Muscle of arm (tissue), 1 donor: ENCODE measurements at regions not wholly inside any gene's neighbourhood (a gene's known extent, or its start where the extent isn't known, plus 50 kb on each side); places are given as distances from the start of the nearest gene placed in this dataset.
A peak's percentile ranks its signal among the peaks of the same experiment; 100 is the strongest.
"Not testable (repeated sequence)": the region's sequence is repeated elsewhere in the genome, so short reads cannot be mapped to it uniquely, and the experiment has no call there.

ENCODE experiments used
- DNase-seq: peaks from one replicate; pipeline ENCODE4 v3.0.0-alpha.2; 2013

DNA sequence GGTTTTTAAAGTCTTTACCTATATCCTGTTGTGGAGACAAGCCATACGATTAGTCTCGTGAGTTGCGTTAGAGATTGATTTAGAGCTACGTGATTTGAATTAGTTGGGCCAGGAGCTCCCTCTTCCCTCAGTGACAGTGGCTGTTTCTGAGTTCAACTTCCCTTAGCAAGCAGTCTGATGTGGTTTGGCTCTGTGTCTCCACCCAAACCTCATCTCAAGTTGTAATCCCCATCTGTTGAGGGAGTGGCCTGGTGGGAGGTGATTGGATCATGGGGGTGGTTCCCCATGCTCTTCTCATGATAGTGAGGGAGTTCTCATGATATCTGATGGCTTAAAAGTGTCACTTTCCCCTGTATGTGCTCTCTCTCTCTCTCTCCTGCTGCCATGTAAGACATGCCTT, 192.9 kb upstream of the PTGFR start:
- no peak for DNase-seq

DNA sequence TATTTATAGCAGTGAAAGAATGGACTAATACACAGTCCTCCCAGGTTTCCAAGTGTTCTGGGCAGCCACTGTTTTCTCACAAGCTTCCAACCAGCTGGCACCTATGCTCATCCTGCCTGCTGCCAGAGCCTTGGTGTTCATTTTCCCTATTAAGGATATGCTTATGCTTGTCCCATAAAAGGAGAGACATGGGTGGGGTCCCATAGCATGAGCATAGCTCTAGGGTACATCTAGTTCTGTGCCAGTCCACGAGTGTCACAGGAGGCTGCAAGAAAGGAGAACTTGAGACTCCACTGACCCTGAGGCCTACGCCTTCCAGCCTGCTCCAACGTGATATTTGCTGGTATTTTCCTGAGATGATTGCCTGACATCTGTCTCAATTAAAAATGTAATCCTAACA, 192.4 kb upstream of the PTGFR start:
- DNase-seq: no peak

DNA sequence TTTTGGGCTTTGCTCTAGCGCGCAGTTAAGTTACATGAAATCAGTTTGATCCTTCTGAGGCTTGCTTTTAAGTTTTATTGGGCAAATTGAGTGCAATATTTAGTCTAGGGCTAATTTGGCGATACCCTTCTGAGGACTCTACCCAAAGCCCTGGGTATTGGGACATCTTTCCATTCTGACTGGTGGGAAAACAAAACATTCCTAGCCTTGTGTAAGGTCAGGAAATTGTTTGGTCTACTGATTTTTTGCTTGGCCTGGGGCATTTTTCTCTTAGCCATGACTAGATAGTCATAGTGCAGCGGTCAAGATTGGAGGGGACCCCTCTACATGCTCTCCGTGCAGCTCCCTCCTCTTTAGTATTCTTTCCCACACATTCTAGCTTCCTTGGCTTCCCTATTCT, 189.6 kb upstream of the PTGFR start:
- DNase-seq: no peak

DNA sequence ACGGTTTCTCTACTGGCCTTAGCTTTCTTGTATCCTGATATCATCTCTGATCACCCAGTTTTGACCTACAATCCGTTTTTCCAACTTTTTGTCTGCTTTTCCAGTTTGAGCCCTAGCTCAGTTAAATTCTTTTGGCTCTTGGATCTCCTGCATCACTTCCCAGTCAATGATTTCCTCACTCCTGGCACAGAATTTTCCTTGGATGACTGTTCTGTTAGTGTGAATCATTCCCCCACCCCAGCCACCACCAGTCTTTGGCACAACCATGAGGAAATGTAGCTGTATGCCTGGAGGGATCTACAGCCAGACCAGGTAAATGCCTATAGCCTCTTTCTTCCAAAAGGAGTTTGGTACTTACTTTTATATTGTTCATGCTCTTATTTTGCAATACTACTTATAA, 187.2 kb upstream of the PTGFR start:
- DNase-seq: peak; percentile 34

DNA sequence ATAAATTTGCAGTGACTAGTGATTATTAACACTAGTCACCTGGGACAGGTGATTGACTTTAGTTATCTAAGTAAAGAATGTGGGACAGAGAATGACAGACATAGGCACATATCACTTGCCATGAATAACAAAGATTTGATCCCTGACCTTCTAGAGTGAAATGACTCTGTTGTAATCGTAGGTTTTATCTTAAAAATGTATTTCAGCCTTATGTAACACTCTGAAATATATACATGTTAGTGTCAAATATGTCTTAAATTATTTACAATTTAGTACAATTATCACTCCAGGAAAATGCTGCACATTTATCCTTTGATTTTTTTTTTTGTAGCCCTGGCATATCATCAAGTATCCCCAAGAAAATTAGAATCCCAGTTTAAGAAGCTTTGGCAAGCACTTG, 186.4 kb upstream of the PTGFR start:
- no peak for DNase-seq

DNA sequence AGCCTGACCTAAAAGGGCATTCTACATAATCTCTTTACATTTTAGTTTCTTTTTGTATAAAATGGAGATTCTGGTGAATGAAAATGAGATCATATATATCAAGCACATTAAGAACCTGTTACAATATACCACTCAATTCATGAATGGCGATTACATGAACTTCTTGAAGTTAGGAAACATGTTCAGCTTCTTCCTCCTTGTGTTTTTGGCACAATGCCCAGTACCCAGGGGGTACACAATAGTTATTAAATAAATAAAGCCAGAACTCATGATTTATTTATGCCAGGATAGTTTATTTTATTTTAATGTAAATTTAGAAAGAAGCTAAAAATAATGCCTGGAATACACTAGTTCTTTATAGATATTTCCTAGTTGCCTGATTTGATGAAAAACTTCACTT, 186.0 kb upstream of the PTGFR start:
- no peak for DNase-seq

DNA sequence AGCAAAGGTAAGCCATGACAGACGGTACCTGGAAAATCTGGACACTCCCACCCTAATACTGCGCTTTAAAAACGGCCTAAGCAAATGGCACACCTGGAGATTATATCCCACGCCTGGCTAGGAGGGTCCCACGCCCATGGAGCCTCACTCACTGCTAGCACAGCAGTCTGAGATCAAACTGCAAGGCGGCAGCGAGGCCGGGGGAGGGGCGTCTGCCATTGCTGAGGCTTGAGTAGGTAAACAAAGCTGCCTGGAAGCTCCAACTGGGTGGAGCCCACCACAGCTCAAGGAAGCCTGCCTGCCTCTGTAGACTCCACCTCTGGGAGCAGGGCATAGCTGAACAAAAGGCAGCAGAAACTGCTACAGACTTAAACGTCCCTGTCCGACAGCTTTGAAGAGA, 180.5 kb upstream of the PTGFR start:
- not testable (repeated sequence) for DNase-seq

DNA sequence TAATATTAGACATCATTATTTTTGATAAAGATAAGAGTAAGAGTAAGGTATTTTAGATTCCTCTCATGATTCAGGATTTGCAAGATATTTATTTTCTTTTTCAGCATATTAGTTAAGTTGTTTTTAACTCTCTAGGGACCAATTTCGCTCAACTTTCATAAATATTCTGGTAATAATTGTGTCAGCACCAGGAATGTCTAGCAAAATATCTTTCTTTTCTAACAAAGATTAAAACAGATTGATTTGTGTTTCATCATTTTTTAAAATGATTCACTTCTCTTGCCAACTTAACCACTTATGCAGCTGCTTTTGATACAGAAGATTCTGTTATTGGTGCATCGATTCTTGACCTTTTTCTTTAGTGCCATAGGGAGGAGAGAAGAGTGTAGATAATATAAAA, 172.8 kb upstream of the PTGFR start:
- DNase-seq: no peak

DNA sequence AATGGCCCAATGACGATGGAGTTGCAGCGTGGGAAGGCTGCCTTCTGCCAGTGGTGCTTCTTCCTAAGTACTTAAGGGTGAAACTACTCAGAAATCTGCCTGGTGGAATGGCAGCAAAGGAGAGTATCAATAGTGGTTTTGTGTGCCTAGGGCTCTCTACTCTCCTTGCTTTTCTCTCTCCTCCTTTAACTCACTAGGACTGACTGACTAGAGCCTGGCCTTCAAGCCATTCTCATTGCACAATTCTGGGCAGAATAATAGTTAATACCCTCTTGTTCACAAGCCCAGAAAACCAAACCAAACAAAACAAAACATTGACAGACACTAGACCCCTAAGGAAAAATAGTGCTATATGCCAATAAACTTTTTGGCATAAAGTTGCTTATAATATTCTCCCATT, 171.2 kb upstream of the PTGFR start:
- DNase-seq: no peak

DNA sequence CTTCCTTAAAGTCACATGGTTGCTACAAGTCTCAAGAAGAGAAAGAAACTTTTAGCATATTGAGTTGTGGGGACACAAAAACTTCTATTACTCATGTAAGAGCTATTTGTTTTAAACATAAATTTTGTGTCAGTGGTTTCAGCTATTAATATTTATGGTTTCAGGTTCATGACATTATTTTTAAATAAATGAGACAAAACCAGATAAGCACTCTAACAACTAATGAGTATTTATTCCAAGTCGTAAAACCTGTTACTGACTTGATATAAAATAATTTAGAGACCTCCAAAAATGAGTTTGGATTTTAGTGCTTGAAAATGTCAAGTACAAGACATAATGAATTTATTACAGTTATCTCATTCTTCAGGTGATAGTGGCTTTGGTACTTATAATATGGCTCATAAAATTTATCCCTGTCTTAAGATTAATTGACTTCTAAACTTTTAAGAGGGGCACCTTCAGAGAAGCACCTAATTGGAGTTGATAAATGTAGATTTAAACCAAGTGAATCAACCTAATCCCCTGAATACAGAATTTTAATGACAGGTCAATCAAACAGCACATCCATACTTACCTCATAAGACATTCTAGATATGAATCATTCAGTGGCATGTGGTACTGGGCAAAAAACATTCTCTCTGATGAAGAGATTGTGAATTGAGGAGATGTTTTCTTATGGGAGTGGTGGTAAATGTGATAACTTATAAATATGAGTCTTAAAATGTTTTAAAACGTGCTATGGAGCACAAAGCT, 167.7 kb upstream of the PTGFR start:
- DNase-seq: no peak

DNA sequence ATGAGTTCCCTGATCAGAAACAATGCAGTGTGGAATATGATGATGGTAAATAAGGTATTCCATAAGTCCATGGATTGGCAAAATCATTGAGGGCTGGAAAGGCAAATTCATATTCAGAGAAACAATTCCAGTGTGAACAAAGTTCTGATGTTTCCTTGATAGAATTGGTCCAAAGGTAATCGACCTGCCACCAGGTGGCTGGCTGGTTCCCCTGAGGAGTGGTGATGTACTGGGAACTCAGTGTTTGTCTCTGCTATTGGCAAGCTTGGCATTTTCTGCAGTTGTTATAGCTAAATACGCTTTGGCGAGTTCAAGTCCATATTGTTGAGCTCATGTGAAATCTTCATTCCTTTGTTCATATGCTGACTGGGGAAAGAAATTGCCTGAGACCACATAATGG, 165.5 kb upstream of the PTGFR start:
- DNase-seq: no peak

DNA sequence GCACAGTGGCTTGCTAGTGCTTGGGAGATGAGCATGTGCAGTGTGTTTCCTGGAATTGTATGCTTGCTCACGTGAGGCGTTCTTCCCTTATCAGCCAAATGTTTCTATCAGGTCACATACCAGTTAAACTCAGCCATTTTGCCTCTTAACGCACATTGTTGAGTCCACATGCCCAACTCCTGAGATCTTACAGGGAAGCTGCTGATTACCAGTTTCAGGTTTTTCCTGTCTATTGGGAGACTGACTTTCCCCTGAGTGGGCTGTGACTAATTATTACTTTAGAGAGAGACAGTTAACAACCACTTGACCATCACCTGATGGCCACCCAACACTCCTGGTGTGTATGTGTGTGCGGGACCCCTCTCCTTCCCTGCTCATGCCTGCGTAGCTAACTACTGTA, 161.3 kb upstream of the PTGFR start:
- no peak for DNase-seq

DNA sequence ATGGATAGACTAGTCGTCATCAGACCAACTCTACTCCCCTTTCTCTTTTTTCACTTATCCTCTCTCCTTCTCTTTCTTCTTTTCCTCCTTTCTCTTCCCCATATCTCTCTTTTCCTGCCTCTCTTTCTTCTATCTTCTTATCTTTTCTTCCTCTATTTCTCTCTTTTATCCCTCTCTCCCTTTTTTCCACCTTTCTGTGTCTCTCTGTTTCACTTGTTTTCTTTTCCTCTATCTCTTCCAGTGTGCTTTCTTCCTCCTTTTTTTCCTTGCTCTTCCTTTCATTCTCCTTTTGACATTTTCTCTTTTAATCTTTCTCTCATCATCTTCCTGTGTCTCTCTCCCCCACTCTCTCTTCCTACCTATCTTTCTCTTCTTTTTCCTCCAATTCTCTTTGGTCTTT, 159.0 kb upstream of the PTGFR start:
- DNase-seq: no peak

DNA sequence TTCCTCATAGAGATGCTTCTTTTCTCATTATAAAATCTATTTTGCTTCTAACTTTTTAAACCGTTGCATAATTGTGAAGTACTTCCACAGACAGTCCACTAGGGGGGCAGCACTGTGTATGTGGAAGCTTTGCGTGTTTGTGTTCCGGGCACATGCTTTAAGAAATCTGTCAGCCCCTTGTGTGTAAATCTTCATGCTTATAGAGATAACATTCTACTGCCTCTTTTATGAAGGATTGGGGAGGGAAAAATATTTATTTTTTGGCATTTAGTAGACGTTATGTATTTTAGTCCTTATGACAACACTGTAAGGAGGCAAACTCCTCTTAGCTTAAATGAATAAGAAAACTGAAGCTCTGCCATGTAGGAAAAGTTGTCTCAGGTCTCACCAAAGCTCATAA, 157.3 kb upstream of the PTGFR start:
- peak; percentile 15 for DNase-seq

DNA sequence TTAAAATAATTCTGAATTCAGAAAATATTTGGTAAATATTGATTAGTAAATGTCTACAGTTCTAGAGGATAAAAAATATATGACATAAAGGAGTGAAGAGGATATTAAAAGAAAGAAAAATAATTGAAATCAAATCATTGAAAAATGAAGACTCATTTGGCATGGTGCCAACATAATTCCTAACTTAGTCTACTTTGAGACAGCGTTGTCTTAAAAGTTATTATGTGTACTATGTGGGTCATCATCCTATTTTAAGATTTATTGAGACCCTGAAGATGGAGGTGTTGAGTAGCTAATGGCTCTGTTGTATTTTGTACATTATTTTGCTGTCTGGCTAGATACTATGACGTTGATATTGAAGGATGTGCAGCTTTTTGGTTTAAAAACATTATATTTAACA, 156.7 kb upstream of the PTGFR start:
- no peak for DNase-seq

DNA sequence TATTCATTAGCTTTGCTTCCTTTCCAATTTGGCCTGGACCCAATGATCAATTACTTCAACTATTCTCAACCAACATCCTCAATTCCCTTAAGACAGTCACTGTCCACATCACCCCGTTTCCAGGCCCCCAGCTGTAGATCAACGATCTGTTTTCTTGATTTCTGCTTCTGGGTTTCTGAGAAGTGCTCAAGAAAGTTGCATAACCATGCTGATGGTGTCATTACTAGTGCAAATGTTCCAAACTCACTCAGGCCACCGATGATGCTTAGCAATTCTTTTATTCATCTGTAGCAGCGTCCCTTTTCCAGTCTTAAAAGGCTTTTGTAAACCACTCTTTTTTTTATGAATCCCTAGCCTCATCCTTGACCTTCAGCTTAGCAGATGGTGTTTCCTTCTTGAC, 155.8 kb upstream of the PTGFR start:
- DNase-seq: no peak

DNA sequence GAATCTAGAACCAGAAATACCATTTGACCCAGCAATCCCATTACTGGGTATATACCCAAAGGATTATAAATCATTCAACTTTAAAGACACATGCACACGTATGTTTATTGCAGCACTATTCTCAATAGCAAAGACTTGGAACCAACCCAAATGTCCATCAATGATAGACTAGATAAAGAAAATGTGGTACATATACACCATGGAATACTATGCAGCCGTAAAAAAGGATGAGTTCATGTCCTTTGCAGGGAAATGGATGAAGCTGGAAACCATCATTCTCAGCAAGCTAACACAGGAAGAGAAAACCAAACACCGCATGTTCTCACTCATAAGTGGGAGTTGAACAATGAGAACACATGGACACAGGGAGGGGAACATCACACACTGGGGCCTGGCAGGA, 154.0 kb upstream of the PTGFR start:
- not testable (repeated sequence) for DNase-seq

DNA sequence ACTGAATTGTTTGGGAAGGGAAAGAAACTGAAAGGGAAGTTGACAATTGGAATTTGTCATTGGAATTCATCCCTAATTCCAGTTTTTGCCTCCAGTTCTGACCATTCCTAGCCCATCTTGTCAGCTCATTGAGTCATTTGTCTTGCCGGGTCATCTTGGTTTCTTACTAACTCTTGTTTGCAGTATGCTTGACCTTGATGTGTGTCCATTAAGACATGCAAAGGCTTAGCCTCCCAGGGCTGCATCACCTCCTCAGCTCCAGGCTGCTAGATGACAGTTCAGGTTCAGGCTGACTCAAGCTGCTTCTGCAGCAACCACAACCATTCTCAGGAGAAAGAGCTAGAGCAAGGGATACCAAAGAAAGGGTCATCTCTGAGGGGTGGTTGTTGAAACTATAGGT, 151.3 kb upstream of the PTGFR start:
- no peak for DNase-seq

DNA sequence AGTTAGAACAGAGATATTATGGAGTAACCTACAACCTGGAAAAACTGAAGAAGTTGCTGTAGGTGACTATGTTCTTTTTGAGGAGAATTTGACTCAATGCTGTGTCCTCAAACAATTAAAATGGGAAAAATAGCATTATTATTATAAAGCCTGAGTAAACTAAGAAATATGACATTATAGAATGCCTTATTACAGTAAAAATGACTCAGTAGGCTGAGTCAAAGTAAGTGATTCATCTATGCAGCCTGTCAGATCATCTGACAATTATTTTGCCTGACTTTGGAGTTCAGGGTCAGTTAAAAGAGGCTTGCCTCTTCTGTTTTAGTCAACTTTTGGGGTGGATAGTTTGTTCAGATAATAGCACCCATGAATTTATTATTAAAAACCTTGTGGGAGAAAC, 150.8 kb upstream of the PTGFR start:
- no peak for DNase-seq

DNA sequence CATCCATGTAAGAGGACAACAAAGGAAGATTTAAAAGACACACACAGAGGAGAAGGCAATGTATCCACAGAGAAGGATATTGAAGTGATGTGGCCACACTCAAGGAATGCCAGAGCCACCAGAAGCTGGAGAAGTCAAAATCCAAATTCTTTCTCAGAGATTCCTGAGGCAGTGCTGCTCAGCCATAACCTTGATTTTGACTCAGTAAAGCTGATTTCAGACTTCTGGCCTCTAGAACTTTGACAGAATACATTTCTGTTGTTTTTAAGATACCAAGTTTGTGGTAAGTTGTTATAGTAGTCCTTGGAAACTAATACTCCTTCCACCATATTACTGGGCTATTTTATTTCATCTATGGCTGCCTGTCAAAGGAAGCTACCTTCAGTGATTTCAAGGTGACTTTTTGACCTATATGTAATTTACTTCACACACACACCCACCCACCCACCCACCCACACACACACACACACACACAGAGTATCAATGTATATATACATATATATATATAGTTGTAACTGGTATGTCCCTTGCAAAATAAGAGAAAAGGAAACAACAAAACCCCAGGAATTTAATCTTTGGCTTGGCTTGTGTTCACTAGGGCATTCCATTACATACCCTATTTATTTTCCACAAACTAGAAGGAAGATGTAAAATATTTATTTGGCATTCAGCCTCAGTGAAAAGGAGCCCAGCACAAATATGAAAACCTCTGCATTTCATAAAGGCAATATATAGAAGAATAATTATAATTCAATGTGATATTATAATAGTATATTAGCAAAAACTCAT, 142.1 kb upstream of the PTGFR start:
- no peak for DNase-seq

DNA sequence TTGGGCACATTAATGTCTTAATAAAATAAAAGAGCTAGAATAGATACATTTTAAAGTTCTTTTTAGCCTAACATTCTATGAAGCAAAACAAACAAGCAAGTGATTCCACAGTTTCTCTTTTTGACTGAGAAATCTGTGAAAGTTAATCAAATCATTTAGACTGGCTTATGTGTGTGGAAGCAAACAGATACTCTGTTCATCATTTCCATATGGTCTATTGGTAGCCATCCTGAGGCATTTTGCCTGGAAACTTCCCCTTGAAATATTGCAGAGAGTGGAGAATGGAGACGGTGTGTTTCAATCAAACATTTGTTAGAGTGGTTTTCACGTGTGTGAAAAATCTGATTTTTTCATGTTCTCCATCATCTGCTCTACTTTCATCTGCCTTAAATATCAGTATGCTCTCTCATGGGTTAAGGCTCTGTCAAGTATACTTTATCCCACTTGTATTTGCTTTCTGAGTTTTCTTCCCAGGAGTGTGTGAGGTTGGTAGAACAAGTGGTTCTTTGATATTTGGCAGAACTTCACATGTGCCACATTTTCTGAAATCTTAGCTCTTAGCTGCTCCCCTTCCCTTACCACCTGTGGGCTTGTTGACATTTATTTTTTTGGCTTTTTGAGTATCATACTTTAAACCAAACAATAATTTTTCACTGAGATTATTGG, 139.1 kb upstream of the PTGFR start:
- DNase-seq: no peak

DNA sequence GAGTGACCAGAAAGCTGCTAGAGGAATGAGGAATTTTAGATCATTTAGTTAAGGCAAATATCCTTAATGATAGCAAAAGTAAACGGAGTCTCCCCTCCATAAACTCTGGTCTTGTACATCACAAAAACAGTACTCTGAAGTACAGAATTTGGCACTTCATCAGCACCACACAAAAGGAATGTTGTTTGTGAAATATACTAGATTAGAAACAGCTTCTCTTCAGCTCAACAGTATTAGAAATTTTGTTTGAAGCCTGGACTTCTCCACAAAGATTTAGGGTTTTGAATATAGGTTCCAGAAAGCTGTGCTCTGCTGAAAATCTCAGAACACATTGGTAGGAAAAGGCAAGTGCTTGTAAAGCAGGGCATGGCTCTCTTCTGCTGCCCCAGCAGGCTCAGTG, 135.1 kb upstream of the PTGFR start:
- no peak for DNase-seq

DNA sequence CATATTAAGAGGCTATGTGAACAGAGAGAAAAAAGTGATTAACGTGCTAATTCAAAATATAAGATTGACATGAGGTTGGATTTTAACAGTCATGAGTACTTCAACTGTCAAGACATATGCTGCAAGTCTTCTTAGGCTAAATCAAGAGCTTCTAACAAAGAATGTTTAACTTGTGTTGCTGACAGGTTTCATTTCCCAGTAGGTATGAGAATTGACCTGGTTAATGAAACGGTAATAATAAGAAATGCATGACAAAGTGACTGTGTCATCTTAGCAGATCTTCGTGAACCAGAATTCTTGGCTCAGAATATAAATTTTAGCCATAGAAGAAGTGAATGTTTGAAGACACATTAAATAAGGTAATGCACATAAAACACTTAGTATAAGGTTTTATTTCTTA, 132.6 kb upstream of the PTGFR start:
- no peak for DNase-seq
